K562 (cell line): ENCODE measurements at regions not wholly inside any gene's neighbourhood (a gene's known extent, or its start where the extent isn't known, plus 50 kb on each side); places are given as distances from the start of the nearest gene placed in this dataset.

ENCODE experiments used
- NONO ChIP-seq, 2 experiments: fragments of 200-400 bp in 1 of 2; fragments of 450-650 bp in 1 of 2; formaldehyde crosslinking in 1 of 2; IDR thresholded peaks; 2 replicates each; pipeline ENCODE4 v1.6.1; 2017; ENCODE audit warnings: low read depth in 2 of 2, mild to moderate bottlenecking in 2 of 2, moderate library complexity in 2 of 2, low read length in 1 of 2
- RBM15 ChIP-seq: fragments of 200-400 bp; formaldehyde crosslinking; IDR thresholded peaks from 2 replicates; pipeline ENCODE4 v1.6.1; 2018; ENCODE audit warnings: mild to moderate bottlenecking, low read length, moderate library complexity; ENCODE audit not compliant: insufficient read depth
- TF ChIP-seq, protein P1 (sequence below): fragments of 200-800 bp; sonication (Bioruptor generic); IDR thresholded peaks from 2 replicates; pipeline ENCODE4 v1.6.1; 2016; ENCODE audit warnings: missing genetic modification characterization, missing compliant biosample characterization

DNA sequence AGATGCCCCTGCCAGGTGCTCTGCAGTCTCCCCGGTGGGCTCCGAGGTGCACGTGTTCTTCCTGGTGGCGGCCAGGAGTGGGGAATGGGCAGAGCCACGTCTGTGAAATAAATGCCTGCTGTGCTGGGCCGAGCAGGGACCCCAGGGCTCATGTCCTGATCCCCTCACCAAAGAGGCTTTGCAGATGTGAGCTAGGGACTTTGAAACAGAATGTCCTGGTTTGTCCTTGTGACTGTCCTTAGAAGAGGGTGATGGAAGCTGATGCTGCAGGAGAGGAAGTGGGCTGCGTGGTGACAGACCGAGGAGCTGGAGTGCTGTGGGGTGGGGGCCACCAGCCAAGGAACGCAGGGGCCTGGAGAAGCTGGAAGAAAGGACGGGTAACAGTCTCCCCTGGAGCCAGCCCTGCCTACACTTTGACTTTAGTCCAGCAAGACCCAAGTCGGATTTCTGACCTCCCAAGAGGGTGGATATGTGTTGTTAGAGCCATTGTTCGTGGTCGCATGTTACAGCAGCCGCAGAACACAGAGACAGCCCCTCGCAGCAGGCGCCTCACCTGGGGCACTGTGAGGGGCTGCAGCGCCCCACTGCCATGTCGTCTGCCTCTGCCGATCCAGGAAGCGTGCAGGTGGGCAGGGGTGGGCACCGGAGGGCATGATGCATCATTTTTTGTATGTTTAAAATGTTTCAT is 217.9 kb upstream of the CIBAR2 start (continued):
- TF ChIP-seq, protein P1, sequence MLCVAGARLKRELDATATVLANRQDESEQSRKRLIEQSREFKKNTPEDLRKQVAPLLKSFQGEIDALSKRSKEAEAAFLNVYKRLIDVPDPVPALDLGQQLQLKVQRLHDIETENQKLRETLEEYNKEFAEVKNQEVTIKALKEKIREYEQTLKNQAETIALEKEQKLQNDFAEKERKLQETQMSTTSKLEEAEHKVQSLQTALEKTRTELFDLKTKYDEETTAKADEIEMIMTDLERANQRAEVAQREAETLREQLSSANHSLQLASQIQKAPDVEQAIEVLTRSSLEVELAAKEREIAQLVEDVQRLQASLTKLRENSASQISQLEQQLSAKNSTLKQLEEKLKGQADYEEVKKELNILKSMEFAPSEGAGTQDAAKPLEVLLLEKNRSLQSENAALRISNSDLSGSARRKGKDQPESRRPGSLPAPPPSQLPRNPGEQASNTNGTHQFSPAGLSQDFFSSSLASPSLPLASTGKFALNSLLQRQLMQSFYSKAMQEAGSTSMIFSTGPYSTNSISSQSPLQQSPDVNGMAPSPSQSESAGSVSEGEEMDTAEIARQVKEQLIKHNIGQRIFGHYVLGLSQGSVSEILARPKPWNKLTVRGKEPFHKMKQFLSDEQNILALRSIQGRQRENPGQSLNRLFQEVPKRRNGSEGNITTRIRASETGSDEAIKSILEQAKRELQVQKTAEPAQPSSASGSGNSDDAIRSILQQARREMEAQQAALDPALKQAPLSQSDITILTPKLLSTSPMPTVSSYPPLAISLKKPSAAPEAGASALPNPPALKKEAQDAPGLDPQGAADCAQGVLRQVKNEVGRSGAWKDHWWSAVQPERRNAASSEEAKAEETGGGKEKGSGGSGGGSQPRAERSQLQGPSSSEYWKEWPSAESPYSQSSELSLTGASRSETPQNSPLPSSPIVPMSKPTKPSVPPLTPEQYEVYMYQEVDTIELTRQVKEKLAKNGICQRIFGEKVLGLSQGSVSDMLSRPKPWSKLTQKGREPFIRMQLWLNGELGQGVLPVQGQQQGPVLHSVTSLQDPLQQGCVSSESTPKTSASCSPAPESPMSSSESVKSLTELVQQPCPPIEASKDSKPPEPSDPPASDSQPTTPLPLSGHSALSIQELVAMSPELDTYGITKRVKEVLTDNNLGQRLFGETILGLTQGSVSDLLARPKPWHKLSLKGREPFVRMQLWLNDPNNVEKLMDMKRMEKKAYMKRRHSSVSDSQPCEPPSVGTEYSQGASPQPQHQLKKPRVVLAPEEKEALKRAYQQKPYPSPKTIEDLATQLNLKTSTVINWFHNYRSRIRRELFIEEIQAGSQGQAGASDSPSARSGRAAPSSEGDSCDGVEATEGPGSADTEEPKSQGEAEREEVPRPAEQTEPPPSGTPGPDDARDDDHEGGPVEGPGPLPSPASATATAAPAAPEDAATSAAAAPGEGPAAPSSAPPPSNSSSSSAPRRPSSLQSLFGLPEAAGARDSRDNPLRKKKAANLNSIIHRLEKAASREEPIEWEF: no peak
- TF ChIP-seq RBM15 (no peak), NONO (IDR thresholded peaks at IDR 0.05; ENCODE audit: low read depth in 2 of 2, low read length in 1 of 2) (no peak)
- TF ChIP-seq, all 486 proteins: peak for 17
